ENCODE measurements at regions not wholly inside any gene's neighbourhood (a gene's known extent, or its start where the extent isn't known, plus 50 kb on each side); places are given as distances from the start of the nearest gene placed in this dataset.

DNA sequence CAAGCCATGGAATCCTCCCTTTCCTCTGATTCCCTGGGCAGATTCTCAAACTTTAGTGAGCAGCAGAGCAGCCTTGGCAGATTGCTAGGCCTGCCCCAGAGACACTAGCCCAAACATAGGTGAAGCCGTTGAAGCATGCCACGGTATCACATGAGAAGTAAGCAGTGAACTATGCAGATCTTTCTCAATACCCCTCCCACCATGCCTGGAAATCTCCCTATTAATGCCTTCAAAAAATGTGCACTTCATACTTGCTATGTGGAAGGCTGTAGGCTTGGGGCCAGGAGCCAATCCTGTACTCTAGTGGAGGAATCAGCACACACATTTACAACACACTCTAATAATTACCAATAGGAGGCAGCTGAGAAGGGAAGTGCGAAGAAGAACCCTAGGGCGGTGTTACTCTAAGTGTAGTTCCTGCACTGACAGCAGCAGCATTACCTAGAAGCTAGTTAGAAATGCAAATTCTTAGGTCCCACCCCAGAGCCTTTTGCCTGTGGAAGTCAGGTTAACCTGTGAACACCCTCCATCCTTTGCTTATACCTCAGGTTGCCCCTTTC, 305.1 kb upstream of the SPRED2 start:
- TF ChIP-seq CEBPB (IDR thresholded peaks at IDR 0.05): no peak
- no peak for TF ChIP-seq CREB1 (IDR thresholded peaks at IDR 0.05; ENCODE audit: low read depth)
- TF ChIP-seq EP300 (IDR thresholded peaks at IDR 0.05; ENCODE audit: borderline replicate concordance): no peak
- TF ChIP-seq TEAD4 (IDR thresholded peaks at IDR 0.05): no peak
- no peak for TF ChIP-seq NFIC (IDR thresholded peaks at IDR 0.05)
- no peak for TF ChIP-seq EGR1 (IDR thresholded peaks at IDR 0.05)
- TF ChIP-seq, protein P1, sequence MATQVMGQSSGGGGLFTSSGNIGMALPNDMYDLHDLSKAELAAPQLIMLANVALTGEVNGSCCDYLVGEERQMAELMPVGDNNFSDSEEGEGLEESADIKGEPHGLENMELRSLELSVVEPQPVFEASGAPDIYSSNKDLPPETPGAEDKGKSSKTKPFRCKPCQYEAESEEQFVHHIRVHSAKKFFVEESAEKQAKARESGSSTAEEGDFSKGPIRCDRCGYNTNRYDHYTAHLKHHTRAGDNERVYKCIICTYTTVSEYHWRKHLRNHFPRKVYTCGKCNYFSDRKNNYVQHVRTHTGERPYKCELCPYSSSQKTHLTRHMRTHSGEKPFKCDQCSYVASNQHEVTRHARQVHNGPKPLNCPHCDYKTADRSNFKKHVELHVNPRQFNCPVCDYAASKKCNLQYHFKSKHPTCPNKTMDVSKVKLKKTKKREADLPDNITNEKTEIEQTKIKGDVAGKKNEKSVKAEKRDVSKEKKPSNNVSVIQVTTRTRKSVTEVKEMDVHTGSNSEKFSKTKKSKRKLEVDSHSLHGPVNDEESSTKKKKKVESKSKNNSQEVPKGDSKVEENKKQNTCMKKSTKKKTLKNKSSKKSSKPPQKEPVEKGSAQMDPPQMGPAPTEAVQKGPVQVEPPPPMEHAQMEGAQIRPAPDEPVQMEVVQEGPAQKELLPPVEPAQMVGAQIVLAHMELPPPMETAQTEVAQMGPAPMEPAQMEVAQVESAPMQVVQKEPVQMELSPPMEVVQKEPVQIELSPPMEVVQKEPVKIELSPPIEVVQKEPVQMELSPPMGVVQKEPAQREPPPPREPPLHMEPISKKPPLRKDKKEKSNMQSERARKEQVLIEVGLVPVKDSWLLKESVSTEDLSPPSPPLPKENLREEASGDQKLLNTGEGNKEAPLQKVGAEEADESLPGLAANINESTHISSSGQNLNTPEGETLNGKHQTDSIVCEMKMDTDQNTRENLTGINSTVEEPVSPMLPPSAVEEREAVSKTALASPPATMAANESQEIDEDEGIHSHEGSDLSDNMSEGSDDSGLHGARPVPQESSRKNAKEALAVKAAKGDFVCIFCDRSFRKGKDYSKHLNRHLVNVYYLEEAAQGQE (IDR thresholded peaks at IDR 0.05; ENCODE audit: low read depth): no peak
- no peak for TF ChIP-seq FOXM1 (IDR thresholded peaks at IDR 0.05; ENCODE audit: borderline replicate concordance, low read depth)
- TF ChIP-seq YY1 (IDR thresholded peaks at IDR 0.05; ENCODE audit: low read depth): no peak
